ENCODE measurements at regions not wholly inside any gene's neighbourhood (a gene's known extent, or its start where the extent isn't known, plus 50 kb on each side); places are given as distances from the start of the nearest gene placed in this dataset.

DNA sequence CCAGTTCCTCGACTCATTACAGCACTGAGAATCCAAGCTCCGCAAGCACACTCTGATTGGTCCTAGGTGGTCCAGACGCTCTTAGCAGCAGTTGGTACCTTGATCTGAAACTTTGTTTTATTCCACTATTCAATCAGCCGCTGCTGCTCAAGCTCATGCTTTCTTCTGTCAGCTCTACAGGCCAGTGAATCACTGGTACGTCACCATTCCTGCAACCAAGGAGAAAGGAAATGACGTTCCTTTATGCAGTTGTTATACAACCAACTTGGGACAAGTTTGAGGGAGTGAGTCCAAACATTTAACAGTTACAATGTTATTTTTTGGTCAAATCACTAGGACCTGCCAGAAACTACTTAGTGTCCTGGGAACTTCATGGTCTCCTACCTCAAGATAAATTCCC is 398.8 kb upstream of the TMEFF2 start:
- H3K79me2 ChIP-seq (ENCODE audit: low read length), result no peaks in the 10 kb centered on the region
- H3F3A ChIP-seq (ENCODE audit: insufficient read depth, low read length), result no peaks in the 10 kb centered on the region
- H4K20me1 ChIP-seq (ENCODE audit: insufficient read depth, low read length), result no peaks in the 10 kb centered on the region
- no peak for DNase-seq
- no peak overlapping the region for H3K9ac ChIP-seq (ENCODE audit: low read length)
- H3K4me2 ChIP-seq (ENCODE audit: low read depth, low read length), result no peak overlapping the region
- H2AFZ ChIP-seq (ENCODE audit: low read length), result no peak overlapping the region
- no peaks in the 10 kb centered on the region for H3K36me3 ChIP-seq (replicated peaks; ENCODE audit: insufficient read depth, low read length)
- TF ChIP-seq EZH2phosphoT487 (IDR thresholded peaks at IDR 0.05; ENCODE audit: low read length), result no peak
- no peak for TF ChIP-seq EZH2 (optimal IDR thresholded peaks at IDR 0.05; ENCODE audit: low read depth, low read length)
- TF ChIP-seq, protein P1, sequence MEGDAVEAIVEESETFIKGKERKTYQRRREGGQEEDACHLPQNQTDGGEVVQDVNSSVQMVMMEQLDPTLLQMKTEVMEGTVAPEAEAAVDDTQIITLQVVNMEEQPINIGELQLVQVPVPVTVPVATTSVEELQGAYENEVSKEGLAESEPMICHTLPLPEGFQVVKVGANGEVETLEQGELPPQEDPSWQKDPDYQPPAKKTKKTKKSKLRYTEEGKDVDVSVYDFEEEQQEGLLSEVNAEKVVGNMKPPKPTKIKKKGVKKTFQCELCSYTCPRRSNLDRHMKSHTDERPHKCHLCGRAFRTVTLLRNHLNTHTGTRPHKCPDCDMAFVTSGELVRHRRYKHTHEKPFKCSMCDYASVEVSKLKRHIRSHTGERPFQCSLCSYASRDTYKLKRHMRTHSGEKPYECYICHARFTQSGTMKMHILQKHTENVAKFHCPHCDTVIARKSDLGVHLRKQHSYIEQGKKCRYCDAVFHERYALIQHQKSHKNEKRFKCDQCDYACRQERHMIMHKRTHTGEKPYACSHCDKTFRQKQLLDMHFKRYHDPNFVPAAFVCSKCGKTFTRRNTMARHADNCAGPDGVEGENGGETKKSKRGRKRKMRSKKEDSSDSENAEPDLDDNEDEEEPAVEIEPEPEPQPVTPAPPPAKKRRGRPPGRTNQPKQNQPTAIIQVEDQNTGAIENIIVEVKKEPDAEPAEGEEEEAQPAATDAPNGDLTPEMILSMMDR (IDR thresholded peaks at IDR 0.05; ENCODE audit: low read length), result no peak
- no peaks in the 10 kb centered on the region for H3K9me2 ChIP-seq (replicated peaks; ENCODE audit: insufficient read depth, low read length)
- no peaks in the 10 kb centered on the region for H3K9me3 ChIP-seq (replicated peaks; ENCODE audit: insufficient read depth, low read length)
- H3K4me3 ChIP-seq (ENCODE audit: low read length), result no peak overlapping the region
- H3K27ac ChIP-seq (ENCODE audit: low read length), result no peak overlapping the region
- H3K4me1 ChIP-seq (ENCODE audit: low read length), result no peaks in the 10 kb centered on the region
- no peaks in the 10 kb centered on the region for H3K27me3 ChIP-seq (replicated peaks; ENCODE audit: insufficient read depth, low read length)

DNA sequence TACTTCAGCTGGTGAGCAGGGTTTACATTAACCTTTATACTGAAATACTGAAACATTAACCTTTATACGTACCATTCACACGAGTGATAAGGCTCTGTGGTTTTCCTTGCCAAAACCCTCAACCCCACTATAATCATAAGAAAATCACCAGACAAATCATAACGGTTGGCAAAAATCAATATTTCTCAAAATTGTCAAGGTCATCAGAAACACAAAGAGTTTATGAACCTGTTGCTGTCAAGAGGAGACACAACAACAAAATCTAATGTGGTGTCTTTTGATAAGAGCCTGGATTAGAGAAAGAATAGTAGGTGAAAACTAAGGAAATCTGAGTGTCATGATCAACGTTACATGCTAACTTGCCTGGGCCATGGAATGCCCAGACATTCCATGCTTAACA is 396.9 kb upstream of the TMEFF2 start:
- TF ChIP-seq EZH2 (optimal IDR thresholded peaks at IDR 0.05; ENCODE audit: low read depth, low read length) (no peak), EZH2phosphoT487 (IDR thresholded peaks at IDR 0.05; ENCODE audit: low read length) (no peak)
- TF ChIP-seq, protein P1 (IDR thresholded peaks at IDR 0.05; ENCODE audit: low read length), result no peak
- Histone ChIP-seq H3K9me3 (replicated peaks; ENCODE audit: insufficient read depth, low read length) (no peaks in the 10 kb centered on the region), H3K79me2 (ENCODE audit: low read length) (no peaks in the 10 kb centered on the region), H3F3A (ENCODE audit: insufficient read depth, low read length) (no peaks in the 10 kb centered on the region), H3K4me3 (ENCODE audit: low read length) (no peak overlapping the region), H3K27me3 (replicated peaks; ENCODE audit: insufficient read depth, low read length) (no peaks in the 10 kb centered on the region), H3K9ac (ENCODE audit: low read length) (no peak overlapping the region), H3K27ac (ENCODE audit: low read length) (no peak overlapping the region), H3K4me2 (ENCODE audit: low read depth, low read length) (no peak overlapping the region), H3K4me1 (ENCODE audit: low read length) (no peaks in the 10 kb centered on the region), H3K36me3 (replicated peaks; ENCODE audit: insufficient read depth, low read length) (no peaks in the 10 kb centered on the region), H4K20me1 (ENCODE audit: insufficient read depth, low read length) (no peaks in the 10 kb centered on the region), H3K9me2 (replicated peaks; ENCODE audit: insufficient read depth, low read length) (no peaks in the 10 kb centered on the region), H2AFZ (ENCODE audit: low read length) (no peak overlapping the region)
- no peak for DNase-seq

DNA sequence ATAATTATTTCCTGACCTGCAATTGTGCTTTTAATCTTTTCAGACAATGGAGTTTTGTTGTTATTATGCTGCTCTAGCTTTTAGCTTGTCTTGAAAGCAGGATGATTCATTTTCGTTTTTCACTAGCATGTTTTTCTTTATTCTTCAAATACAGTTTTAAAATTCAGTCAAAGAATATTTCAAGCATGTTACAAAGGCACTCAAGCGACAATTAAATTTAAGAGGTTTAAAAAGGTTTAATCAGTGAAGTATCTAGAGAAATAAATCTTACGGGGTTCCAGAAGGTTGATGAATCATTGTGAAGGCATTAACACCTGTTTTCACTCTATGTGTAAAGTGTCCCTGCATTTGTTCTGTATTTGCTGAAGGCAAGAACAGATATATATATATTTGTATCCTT is 390.7 kb upstream of the TMEFF2 start:
- Histone ChIP-seq H4K20me1 (ENCODE audit: insufficient read depth, low read length) (no peaks in the 10 kb centered on the region), H3K4me2 (ENCODE audit: low read depth, low read length) (no peak overlapping the region), H2AFZ (ENCODE audit: low read length) (no peak overlapping the region), H3F3A (ENCODE audit: insufficient read depth, low read length) (no peaks in the 10 kb centered on the region), H3K27me3 (replicated peaks; ENCODE audit: insufficient read depth, low read length) (no peaks in the 10 kb centered on the region), H3K4me3 (ENCODE audit: low read length) (no peak overlapping the region), H3K4me1 (ENCODE audit: low read length) (no peaks in the 10 kb centered on the region), H3K9me2 (replicated peaks; ENCODE audit: insufficient read depth, low read length) (no peaks in the 10 kb centered on the region), H3K27ac (ENCODE audit: low read length) (no peak overlapping the region), H3K79me2 (ENCODE audit: low read length) (no peaks in the 10 kb centered on the region), H3K36me3 (replicated peaks; ENCODE audit: insufficient read depth, low read length) (no peaks in the 10 kb centered on the region), H3K9ac (ENCODE audit: low read length) (no peak overlapping the region), H3K9me3 (replicated peaks; ENCODE audit: insufficient read depth, low read length) (no peaks in the 10 kb centered on the region)
- TF ChIP-seq EZH2 (optimal IDR thresholded peaks at IDR 0.05; ENCODE audit: low read depth, low read length) (no peak), EZH2phosphoT487 (IDR thresholded peaks at IDR 0.05; ENCODE audit: low read length) (no peak)
- TF ChIP-seq, protein P1 (IDR thresholded peaks at IDR 0.05; ENCODE audit: low read length), result no peak
- no peak for DNase-seq
